ENCODE measurements at regions not wholly inside any gene's neighbourhood (a gene's known extent, or its start where the extent isn't known, plus 50 kb on each side); places are given as distances from the start of the nearest gene placed in this dataset.

DNA sequence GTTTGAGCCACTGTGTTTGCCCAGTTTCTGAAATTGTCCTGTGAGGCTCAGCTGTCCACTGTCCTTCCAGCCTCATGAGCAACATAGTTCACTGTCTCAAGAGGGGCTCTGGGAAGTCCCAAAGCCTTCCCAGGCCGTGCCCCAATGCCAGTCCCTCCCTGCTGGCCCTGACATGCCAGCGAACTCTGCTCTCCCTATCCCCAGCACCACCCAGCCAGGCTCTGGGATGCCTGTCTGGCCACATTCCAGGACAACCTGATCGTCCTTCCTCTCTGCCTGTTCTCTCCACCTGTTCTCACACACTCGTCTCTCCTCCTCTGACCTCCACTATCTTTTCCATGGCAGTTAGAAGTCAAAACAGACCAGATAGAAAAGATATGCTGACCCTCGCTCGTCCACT is 278.0 kb upstream of the ID2 start:
- no peak for DNase-seq (ENCODE audit: low read depth in 4 of 4, low spot score in 3 of 4)

DNA sequence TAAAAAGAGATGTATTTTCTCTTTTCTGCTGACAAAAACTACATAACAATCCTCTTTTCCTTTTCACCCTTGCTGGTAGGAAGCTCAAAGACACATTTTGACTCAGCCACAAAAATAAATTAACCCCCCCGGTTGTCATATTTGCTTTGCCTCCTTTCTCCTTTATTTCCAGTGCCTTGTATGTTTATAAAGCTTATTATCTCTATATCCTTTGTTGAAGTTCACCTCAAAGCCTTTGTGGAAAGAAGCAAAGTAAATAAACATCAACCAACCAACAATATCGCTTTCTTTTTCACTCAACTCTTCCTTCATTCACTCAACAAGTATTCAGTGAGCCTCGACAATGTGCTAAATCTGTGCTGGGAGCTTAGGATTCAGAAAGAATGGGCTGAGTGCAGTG is 276.5 kb upstream of the ID2 start:
- DNase-seq (ENCODE audit: low read depth in 4 of 4, low spot score in 3 of 4) = no peak

DNA sequence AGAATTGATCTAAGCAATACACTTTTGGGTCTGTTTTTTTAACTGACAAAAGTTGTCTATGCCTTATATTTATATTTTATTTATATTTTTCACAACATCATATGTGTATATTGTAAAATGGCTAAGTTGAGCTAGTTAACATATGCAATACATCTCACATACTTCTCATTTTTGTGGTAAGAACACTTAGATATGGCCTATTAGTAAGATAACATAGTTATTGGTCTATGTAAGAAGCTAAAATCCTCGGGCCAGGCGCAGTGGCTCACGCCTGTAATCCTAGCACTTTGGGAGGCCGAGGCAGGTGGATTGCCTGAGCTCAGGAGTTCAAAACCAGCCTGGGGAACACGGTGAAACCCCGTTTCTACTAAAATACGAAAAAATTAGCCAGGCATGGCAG is 275.6 kb upstream of the ID2 start:
- DNase-seq (ENCODE audit: low read depth in 4 of 4, low spot score in 3 of 4) = no peak

DNA sequence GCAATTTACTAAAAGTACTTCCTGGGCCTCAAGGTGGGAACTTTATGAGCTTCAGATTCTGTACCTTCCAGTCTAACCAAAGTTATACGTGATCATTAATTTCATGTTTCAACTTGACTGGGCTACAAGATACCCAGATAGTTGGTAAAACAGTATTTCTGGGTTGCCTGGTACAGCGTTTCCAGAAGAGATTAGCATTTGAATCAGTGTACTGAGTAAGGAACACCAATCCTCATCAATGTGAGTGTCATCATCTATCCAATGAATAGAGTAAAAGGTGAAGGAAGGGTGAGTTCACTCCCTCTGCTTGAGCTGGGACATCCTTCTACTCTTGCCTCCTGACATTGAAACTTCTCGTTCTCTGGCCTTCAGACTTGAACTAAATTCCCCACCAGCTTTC is 274.5 kb upstream of the ID2 start:
- no peak for DNase-seq (ENCODE audit: low read depth in 4 of 4, low spot score in 3 of 4)

DNA sequence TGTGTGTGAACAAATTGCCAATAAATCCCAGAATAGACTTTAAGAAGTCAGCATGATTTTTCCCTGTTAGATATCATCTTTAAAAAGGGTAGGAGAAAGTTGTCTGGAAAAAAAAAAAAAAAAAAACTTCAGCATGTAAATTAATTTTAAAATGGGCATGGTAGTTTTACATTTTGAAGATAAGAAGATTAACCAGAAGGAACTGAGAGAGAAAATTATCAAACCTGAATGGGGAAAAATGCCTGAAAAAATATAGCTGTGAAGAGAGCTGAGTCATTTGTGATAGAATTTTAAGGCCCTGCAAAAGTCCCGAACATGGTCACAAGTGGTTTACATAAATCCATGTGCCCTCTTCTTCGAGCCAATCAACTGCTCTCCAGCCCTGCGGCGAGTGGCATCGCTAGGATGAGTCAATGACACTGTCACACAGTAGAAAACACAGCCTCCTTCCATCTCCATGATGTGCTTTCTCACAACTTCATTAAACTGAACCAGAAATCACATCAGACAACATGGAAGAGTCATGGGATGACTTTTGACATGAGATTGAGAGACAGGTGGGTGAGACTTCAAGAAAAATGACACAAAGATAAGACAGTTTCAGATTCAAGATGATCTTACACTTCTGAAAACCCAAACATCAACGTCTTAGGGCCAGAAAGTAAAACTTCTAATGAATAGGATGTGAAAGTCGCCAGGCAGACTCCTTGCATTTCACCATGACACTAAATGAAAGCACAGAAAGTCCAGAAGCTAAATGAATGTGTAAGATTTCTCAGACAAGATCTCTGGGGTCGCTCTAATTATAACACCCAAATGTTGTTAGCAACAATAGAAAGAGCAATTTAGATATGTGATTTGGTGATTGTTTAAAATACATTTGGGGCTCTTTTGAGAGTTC is 273.0 kb upstream of the ID2 start:
- DNase-seq (ENCODE audit: low read depth in 4 of 4, low spot score in 3 of 4) = no peak

DNA sequence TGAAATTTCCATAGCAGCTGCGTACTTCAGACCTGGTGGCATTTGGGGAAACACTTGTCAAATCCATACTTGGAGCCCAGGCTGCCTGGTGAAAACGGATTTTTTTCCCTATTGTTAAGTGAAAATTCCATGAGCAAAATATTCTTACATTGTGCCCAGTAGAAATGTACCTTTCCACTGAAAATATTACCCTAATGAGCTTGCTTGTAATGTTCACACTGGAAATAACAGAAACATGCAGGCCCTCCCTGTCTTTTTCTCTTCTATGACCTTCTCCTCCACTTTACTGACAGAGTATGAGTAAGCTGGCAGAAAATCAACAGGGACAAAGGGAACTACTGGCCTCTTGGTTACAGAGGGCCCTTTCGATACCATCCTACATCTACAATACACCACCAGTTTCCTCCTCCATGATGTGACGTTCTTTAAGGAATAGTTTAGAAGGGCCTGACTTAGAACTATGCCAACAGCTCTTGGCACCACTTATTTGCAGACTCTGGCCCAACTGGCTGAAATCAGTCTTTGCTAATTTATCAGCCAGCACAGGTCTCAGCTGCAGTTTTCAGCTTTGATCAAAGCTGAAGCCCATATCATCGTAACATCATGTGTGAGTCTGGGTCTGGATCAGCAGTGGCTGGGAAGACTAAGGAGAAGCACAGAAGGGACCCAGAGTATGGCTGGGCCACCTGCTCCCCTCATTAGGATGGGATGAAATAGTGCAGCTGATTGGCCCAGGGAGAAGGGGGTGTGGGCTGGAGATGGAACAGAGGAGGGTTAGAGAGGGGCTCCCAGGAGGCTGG is 272.2 kb upstream of the ID2 start:
- no peak for DNase-seq (ENCODE audit: low read depth in 4 of 4, low spot score in 3 of 4)

DNA sequence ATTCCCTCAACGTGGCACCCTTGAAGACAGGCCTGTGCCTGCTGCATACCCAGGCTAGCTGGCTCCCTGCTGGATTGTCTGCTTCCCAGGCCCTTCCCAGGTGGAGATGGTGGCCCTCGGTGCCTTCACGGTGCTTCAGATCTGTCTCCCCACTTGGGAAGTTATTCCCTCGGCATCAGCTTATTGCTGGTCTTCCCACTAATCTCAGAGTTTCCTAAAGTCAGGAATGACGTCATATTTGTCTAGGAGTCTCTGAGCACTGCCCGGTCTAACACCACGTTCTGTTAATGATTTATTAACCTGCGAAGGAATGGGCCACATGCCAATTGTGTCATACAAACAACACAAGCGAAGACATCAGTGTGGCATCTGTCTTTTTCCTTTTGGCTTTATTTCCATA is 269.8 kb upstream of the ID2 start:
- DNase-seq (ENCODE audit: low read depth in 4 of 4, low spot score in 3 of 4) = peak in 3 of 4 donors; percentile 17 to 46 (median 20)

DNA sequence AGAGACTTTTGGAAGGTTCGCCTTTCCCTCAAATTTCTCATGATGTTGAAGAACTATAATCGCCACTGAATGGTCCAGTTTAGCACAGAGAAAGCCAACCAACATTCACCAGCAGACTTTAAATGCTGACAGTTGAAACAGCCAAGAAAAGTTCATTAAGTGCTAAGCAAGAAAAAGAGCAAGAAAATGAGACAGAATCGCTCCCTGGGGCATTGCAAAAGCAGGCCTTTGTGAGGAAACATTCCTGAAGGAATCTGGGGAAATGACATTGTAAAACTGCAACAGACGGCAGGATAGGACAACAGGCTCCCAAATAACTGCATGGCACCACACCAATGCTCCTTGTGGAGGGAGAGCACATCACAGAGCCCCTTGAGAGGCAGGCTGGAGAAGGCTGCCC is 269.3 kb upstream of the ID2 start:
- no peak for DNase-seq (ENCODE audit: low read depth in 4 of 4, low spot score in 3 of 4)

DNA sequence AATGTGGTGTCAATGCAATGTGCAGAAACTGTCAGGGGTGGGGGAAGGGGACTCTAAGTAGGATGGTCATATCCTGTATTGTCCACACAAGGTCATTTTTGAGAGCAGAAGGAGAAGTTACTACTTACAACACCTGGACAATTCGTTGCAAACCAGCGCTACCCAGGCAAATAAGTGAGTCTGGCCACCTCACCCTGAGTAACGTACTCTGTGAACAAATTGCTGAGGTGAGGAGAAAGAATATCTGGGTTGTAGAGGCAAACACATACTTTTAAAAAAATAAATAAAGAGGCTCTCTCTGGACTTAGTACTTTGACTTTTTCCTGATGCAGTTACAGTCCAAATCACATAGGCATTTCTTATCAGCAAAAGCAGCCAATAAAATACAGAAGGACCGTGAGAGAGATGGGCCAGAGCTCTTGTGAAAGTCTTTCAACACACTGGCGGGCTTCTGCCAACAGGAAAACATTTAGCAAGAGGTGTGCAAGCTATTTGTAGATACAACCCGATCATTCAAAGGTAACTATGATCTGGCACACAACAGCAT is 268.2 kb upstream of the ID2 start:
- no peak for DNase-seq (ENCODE audit: low read depth in 4 of 4, low spot score in 3 of 4)

DNA sequence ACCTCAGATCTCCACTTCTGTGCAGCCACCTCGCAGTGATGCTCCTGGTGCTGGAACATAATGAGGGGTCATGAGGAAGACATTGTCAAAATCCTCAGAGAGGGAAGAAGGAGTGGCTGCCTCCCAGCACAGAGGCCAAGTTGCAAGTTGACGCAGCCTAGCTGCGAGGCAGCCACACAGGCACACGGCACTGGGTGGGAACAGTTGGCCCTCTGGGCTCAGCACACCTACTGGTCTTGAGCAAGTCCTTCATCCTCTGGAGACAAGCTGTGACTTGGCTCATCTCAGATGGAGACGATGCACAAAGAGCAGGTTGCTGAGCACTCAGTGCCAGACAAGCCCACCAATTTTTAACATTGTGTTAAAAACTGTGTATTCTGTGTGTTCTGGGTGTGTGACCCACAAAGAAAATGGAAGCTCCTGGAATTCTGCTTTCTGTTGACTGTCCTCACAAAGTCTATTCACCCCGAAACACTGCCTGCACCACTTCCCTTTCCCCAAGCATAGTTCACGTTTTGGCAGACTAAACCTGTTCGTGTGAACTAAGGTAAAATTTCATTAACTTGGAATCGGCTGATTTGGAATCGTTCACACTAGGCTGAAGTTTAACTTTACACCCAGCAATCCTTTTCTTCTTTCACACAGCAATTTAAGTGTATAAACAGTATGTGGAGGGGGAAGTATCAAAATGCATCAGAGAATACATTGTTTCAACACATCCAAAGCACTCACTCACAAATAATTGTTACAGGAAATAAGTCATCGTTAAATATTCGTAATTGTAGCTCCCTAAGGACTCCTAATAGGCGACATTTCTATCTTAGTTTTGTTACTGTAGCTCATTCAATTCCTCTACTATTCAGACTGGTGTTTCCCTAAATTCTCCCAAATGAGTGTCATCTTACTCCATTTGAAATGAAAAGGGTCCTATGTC is 266.6 kb upstream of the ID2 start:
- no peak for DNase-seq (ENCODE audit: low read depth in 4 of 4, low spot score in 3 of 4)

DNA sequence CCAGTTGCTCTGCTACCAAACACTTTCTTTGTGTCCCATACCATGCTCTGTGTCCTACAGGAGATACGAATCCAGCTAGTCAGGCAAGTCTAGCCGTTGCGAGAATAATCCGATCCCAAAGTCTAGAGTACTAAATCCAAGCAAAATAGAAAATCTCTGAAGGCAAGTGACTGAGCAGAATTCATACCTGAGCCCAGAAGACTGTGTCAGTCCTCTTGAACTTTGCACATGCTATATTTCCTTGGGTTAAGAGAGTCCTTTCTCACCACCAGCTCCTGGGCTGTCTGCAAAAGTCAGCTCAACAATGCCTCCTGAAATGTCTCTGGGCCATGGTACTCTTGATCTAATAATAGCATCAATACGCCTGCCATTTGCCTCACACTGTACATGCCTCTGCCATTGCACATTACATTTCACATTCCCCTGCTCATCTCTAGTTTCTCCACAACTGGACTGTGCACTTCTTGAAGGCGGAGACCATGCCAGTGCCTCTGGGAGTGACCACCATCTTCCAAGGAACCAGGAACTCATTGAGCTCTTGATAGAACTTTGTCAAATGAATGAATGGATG is 265.8 kb upstream of the ID2 start:
- DNase-seq (ENCODE audit: low read depth in 4 of 4, low spot score in 3 of 4) = no peak

DNA sequence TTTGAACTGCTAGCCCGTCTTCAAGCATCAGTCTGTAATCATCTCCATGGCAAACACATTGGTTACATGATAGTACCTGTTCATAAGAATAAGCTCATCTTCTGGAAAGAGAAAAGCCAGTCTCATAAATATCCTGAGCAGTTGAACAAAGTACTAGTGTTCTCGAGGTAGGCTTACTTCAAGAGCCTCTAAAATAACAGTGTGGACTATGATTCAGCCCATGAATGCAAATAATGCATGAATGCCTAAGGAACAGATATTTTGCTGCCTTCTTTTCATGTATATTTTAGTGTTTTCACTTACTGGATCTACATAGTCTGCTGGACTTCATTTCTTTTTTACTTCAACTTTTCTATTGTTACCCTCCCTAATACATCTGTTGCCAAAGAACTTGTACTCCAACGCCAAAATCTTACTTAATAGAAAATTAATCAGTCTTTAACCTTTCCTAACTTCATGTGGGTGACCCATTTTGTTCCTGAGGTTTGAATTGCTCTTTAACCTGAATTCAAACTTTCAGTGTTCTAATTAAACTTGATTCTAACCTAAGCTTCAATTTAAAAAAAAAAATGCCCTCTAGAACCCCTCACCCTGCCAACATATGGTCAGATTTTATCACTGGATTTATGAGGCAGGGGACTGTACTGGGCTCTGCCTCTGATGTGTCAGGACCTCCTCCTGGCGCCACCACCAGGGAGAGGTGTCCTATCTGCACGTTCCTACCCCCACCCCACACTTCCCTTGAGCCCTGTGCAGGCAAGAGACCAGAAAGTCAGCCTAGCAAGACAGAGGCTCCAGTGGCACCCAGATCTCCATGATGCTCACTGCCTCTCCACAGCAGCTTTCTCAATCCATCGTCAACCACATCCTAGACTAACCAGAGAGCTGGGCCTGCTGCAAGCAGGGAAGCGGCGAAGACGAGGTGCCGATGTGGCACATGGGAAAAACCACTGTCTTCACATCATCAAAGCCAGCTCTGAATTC is 264.7 kb upstream of the ID2 start:
- DNase-seq (ENCODE audit: low read depth in 4 of 4, low spot score in 3 of 4) = no peak

DNA sequence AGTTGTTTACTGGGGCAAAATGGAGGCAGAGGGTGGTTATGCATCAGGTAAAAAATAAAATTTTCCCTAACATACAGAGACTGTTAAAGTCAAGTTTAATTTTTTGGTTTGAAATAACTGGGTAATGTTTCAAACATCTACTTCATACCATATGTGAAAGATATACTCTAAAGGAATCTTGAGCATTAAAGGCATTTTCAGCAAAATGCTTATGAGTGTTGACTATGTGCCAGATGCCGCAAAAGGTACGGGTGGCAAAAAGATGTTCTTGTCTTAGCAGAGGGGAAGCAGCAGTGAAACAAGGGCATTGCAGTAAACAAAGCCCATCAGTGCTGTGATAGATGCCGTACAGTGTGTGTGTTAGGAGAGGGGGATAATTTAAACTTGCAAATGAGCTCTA is 263.1 kb upstream of the ID2 start:
- DNase-seq (ENCODE audit: low read depth in 4 of 4, low spot score in 3 of 4) = no peak

DNA sequence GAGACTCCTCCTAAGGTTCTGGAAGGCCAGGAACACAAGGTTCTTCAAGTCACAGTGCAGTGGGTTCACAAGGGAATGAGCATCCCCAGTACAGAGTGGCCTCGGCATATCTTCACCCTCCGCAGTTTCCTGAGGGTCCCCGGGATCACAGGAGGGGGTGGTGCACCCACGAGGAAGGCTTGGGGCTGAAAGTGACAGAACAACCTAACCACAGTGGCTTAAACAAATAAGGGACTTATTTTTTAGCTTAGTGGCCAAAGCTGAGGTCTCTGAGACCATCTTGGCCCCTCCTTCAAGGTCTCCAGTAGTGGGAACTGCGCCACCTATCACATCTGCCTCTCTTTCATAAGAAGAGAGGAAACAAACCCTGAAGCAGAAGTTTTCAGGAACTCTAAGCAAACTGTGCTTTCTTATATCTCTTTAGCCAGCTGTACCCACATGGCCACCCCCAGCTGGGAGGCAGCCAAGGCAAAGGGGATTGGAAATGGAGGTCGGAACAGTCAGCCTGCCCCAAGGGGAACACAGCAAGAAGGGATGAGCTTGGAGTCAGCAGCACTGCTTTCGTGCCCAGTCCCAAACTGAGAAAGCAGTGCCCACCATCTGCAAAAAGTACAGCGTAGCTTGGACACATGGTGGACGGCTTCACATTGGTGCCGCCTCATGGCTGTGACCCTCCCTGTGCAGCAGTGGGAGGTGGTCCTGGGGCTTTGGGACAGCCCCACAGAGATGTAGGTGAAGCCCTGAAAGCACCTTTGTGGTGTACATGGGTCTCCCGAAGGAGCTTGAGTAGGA is 260.0 kb upstream of the ID2 start:
- no peak for DNase-seq (ENCODE audit: low read depth in 4 of 4, low spot score in 3 of 4)

DNA sequence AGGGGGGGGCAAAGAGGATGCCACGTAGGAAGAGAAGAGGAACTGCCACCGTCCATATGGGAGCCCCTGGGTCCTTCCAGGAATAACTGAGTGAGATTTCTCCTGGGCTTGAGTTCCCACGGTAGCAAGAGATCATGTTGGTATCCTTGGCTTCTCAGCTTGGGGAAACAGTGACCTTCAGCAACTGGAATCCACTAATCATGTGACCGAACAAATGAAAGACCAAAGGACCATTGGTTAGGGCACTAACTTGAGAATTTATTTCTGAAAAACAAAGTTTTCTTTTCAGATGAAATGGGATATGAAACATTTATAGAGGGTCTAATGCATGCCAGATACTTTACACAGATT is 259.4 kb upstream of the ID2 start:
- no peak for DNase-seq (ENCODE audit: low read depth in 4 of 4, low spot score in 3 of 4)

DNA sequence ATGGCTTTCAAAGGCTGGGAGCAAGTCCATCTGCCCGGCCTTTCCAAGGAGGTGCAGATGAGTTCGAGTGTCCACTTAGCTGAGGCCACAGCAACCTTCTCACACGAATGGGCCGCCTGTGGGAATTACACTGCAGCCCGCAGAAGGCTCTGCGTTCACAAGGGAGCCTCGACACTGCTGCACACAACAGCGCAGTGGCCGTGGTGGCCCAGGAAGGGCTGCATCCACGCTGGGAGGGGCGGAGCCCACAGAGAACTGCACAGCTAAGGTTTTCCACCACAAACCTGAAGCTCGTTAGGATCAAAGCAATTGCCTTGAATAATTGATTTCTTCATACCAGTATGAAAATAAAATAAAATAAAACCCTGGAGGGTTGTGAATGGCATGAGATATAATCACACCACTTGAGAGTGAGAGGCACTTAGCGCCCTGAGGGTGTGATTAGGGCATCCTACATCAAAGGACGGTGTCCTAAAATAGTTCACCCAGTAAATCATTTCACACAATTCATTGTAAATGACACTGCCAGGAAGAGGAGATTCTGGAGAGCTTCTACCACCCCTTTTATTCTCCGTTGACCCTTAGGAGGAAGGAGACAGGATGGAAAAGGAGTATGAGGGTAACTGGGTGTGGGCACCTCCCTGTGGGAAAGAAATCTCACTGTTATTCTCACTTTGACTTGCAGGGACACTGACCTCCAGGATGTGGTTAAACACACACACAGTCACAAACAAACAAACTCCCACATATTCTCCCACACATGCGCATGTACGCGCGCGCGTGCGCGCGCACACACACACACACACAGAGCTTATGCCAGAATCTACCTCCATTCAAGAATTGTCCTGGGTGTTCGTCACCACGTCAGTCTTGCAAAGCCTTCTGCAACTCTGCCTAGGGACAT is 256.6 kb upstream of the ID2 start:
- no peak for DNase-seq (ENCODE audit: low read depth in 4 of 4, low spot score in 3 of 4)

DNA sequence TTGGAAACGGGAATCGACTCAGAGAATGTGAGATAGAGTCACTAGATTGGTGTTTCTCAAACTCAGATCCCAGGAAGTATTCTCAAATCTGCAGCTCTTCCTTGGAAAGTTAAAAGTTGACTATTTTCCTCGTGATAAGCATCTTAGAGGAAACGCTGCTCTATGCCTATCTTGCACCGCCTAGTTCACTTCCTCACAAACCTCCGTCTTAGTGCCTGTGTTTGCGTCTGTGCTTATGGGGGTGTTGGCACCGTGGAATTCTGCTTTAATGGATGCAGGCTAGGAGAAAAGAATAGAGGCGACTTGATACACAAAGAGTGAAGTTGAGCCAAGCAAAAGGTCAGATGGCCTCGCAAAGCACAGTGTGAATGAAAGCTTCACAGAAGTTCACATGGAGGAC is 255.3 kb upstream of the ID2 start:
- DNase-seq (ENCODE audit: low read depth in 4 of 4, low spot score in 3 of 4) = no peak

All from right renal pelvis (tissue), 4 donors.